ENCODE measurements at regions not wholly inside any gene's neighbourhood (a gene's known extent, or its start where the extent isn't known, plus 50 kb on each side); places are given as distances from the start of the nearest gene placed in this dataset.

DNA sequence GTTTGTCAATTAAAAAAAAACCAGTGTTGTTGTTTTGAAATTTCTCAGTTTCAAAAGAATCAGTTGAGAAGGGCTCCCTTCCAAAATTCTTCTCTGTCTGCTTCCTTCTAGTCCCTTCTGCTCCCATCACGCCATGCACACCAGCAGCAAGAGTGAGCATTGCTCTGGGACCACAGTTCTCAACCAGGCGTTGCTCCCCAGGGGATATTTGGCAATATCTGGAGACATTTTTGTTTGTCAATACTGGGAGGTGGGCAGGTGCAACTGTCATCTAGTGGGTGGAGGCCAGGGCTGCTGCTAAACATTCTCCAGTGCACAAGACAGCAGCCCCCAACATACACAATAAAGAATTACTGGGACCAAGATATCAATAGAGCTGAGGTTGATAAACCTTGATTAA is 74.8 kb upstream of the EGFL6 start:
- no peak overlapping the region for H3K4me3 ChIP-seq
- DNase-seq = no peak
- no peaks in the 10 kb centered on the region for H3K9me3 ChIP-seq
- H3K36me3 ChIP-seq = no peaks in the 10 kb centered on the region
- no peak overlapping the region for H3K27ac ChIP-seq
- H3K27me3 ChIP-seq = no peaks in the 10 kb centered on the region
- intact Hi-C loops (cut with DNase I; ENCODE audit: low total_unique reads) = loop anchor here (10.0 kb wide), 1 partner anchor 540 kb away; no protein-coding TSS in a partner anchor
- no peak for TF ChIP-seq POLR2A (IDR thresholded peaks at IDR 0.05)
- H3K4me1 ChIP-seq = no peaks in the 10 kb centered on the region

DNA sequence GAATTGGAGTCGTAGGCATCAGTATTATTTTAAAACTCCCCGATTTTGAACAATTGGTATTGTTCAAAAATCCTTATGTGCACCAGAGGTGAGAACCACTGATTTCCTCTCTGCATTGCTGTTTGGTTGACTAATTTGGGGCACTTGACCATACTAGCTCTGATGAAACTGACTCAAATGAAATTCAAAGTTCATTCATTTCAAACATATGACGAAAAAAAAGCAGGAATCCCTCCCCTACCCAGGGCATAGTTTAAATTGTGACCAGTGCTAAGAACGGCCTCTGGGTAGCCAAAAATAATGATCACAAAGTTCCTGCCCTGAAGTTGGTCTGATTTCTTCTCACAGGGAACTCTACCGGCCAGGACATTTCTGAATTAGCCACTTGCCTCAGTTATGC is 75.7 kb upstream of the EGFL6 start:
- H3K27ac ChIP-seq = no peak overlapping the region
- no peak for DNase-seq
- intact Hi-C loops (cut with DNase I; ENCODE audit: low total_unique reads) = loop anchor here (10.0 kb wide), 1 partner anchor 539 kb away; no protein-coding TSS in a partner anchor
- no peak overlapping the region for H3K4me3 ChIP-seq
- no peak for TF ChIP-seq POLR2A (IDR thresholded peaks at IDR 0.05)
- TF ChIP-seq, protein P1, sequence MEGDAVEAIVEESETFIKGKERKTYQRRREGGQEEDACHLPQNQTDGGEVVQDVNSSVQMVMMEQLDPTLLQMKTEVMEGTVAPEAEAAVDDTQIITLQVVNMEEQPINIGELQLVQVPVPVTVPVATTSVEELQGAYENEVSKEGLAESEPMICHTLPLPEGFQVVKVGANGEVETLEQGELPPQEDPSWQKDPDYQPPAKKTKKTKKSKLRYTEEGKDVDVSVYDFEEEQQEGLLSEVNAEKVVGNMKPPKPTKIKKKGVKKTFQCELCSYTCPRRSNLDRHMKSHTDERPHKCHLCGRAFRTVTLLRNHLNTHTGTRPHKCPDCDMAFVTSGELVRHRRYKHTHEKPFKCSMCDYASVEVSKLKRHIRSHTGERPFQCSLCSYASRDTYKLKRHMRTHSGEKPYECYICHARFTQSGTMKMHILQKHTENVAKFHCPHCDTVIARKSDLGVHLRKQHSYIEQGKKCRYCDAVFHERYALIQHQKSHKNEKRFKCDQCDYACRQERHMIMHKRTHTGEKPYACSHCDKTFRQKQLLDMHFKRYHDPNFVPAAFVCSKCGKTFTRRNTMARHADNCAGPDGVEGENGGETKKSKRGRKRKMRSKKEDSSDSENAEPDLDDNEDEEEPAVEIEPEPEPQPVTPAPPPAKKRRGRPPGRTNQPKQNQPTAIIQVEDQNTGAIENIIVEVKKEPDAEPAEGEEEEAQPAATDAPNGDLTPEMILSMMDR (IDR thresholded peaks at IDR 0.05) = no peak
- H3K36me3 ChIP-seq = no peaks in the 10 kb centered on the region
- no peaks in the 10 kb centered on the region for H3K9me3 ChIP-seq
- no peaks in the 10 kb centered on the region for H3K4me1 ChIP-seq
- no peaks in the 10 kb centered on the region for H3K27me3 ChIP-seq

DNA sequence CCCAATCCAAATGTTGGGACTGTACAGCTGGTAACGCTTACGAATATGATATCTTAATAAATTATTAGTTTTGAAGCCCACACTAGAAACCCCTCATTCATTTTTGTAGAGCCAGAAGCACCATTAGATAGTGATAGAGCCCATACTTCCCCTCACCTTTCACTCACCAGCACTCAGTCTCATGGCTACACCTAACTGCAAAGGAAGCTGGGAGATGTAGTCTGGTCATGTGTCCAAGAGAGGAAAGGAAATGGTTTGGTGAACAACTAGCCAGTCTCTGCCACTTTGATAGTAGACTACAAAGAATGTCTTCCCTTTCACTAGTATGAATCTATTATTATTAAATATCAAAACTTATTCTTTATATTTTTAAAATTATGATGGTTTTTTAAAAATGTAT is 77.1 kb upstream of the EGFL6 start:
- no peak overlapping the region for H3K4me3 ChIP-seq
- H3K36me3 ChIP-seq = no peaks in the 10 kb centered on the region
- H3K27me3 ChIP-seq = no peaks in the 10 kb centered on the region
- no peak overlapping the region for H3K27ac ChIP-seq
- intact Hi-C loops (cut with DNase I; ENCODE audit: low total_unique reads) = loop anchor here (10.0 kb wide), 1 partner anchor 537 kb away; no protein-coding TSS in a partner anchor
- no peak for DNase-seq
- no peaks in the 10 kb centered on the region for H3K4me1 ChIP-seq
- H3K9me3 ChIP-seq = no peaks in the 10 kb centered on the region
- TF ChIP-seq, protein P1 (IDR thresholded peaks at IDR 0.05) = no peak
- no peak for TF ChIP-seq POLR2A (IDR thresholded peaks at IDR 0.05)

DNA sequence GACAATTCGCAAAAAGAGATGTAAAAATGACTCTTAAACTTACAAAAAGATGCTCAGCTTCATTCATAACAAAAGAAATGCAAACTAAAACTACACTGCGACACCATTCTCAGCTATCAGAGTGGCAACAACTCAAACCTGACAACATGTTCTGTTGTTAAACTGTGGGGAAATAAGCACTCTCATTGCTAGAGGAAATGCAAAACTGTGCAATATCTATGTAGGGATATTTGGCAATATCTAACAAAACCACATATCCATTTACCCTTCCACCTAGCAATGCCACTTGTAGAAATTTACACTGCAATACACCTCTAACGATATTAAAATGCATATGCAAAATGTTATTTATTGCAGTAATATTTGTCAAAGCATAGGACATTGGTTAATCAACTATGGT is 78.3 kb upstream of the EGFL6 start:
- H3K36me3 ChIP-seq = no peaks in the 10 kb centered on the region
- no peaks in the 10 kb centered on the region for H3K9me3 ChIP-seq
- TF ChIP-seq POLR2A (IDR thresholded peaks at IDR 0.05) = no peak
- TF ChIP-seq, protein P1 (IDR thresholded peaks at IDR 0.05) = no peak
- H3K27me3 ChIP-seq = no peaks in the 10 kb centered on the region
- DNase-seq = no peak
- intact Hi-C loops (cut with DNase I; ENCODE audit: low total_unique reads) = loop anchor here (10.0 kb wide), 1 partner anchor 536 kb away; no protein-coding TSS in a partner anchor
- H3K27ac ChIP-seq = no peak overlapping the region
- no peaks in the 10 kb centered on the region for H3K4me1 ChIP-seq
- no peak overlapping the region for H3K4me3 ChIP-seq

DNA sequence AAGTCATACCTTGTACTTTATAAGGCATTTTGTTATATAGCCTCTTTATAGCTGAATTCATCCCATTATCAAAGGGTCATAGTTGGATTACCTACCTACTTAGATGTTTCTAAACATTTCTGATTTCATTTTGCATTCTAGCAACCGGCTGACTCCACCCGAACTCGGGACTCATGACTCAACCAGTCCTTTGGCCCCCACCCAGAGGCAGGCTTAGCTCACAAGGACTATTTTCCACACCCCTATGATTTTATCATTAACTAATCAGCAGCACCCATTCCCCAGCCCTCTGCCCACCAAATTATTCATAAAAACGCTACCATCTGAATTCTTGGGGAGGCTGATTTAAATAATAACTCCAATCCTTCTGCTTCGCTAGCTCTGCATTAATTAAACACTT is 79.9 kb upstream of the EGFL6 start:
- intact Hi-C loops (cut with DNase I; ENCODE audit: low total_unique reads) = loop anchor here (5.0 kb wide), 1 partner anchor 517 kb away; no protein-coding TSS in a partner anchor
- Histone ChIP-seq H3K9me3 (no peaks in the 10 kb centered on the region), H3K36me3 (no peaks in the 10 kb centered on the region), H3K27me3 (no peaks in the 10 kb centered on the region), H3K4me3 (no peak overlapping the region), H3K27ac (peak overlapping the region; percentile 83 to 87), H3K4me1 (no peaks in the 10 kb centered on the region)
- TF ChIP-seq, protein P1 (IDR thresholded peaks at IDR 0.05) = no peak
- no peak for TF ChIP-seq POLR2A (IDR thresholded peaks at IDR 0.05)
- DNase-seq = peak; percentile 73 to 82

Measured in uterus (tissue), 3 donors.